ENCODE measurements at regions not wholly inside any gene's neighbourhood (a gene's known extent, or its start where the extent isn't known, plus 50 kb on each side); places are given as distances from the start of the nearest gene placed in this dataset.

- no peak overlapping the region for H3K9ac ChIP-seq (replicated peaks in 1 of 4; ENCODE audit: extremely low read depth in 1 of 4, low read depth in 3 of 4, low read length in 3 of 4)
- no peak overlapping the region for H3K56ac ChIP-seq (replicated peaks; ENCODE audit: insufficient read length, low read depth, low read length)
- no peak overlapping the region for H2BK15ac ChIP-seq (ENCODE audit: low read length)
- no peak overlapping the region for H3K18ac ChIP-seq (ENCODE audit: extremely low read depth, low read length)
- H3K9me3 ChIP-seq (ENCODE audit: insufficient read depth in 2 of 2, low read depth in 1 of 2, low read length in 1 of 2), result no peaks in the 10 kb centered on the region
- no peaks in the 10 kb centered on the region for H3K79me2 ChIP-seq (ENCODE audit: control insufficient read depth in 1 of 2, insufficient read depth in 2 of 2, low read length in 2 of 2)
- H2BK12ac ChIP-seq (ENCODE audit: low read depth, low read length), result no peak overlapping the region
- H4K5ac ChIP-seq (ENCODE audit: insufficient read length, low read depth, low read length), result no peak overlapping the region
- no peaks in the 10 kb centered on the region for H3K79me1 ChIP-seq (ENCODE audit: low read depth, low read length)
- H3K4me3 ChIP-seq (ENCODE audit: extremely low read depth in 1 of 4, insufficient read depth in 2 of 4, low read depth in 3 of 4, low read length in 4 of 4), result no peak overlapping the region
- H2BK5ac ChIP-seq (ENCODE audit: low read depth, low read length), result no peak overlapping the region
- WGBS, 2 experiments (ENCODE audit: extremely low coverage in 1 of 2, insufficient coverage in 1 of 2, insufficient read length in 1 of 2, insufficient replicate concordance in 2 of 2, low coverage in 1 of 2, low lambda C conversion rate in 2 of 2, missing lambda C conversion rate in 1 of 2), result 91% methylated on average over 9 of the region's 9 CpGs; no CpG with 5 or more reads in 1 of the 2 experiments
- no peak overlapping the region for H4K8ac ChIP-seq (ENCODE audit: extremely low read depth, insufficient read depth, low read length)
- no peak overlapping the region for H3K23ac ChIP-seq (ENCODE audit: insufficient read length)
- no peaks in the 10 kb centered on the region for H3K36me3 ChIP-seq (ENCODE audit: control insufficient read depth in 2 of 4, insufficient read depth in 4 of 4, low read length in 3 of 4)
- no peak overlapping the region for H2AFZ ChIP-seq (ENCODE audit: low read length)
- POLR2A ChIA-PET (ENCODE audit: partially characterized antibody), result interaction anchor here (0.6 kb wide), 1 partner anchor 314 kb away, joined by 3 read pairs; no protein-coding TSS in a partner anchor
- no peak overlapping the region for H4K91ac ChIP-seq (replicated peaks; ENCODE audit: insufficient read length, low read length)
- no peaks in the 10 kb centered on the region for H3K4me1 ChIP-seq (replicated peaks in 1 of 4; ENCODE audit: control insufficient read depth in 3 of 4, insufficient read depth in 4 of 4, low read length in 3 of 4)
- no peaks in the 10 kb centered on the region for H3K23me2 ChIP-seq (ENCODE audit: low read depth, low read length)
- H3K4ac ChIP-seq (replicated peaks; ENCODE audit: insufficient read length, low read depth, low read length), result no peak overlapping the region
- DNase-seq (ENCODE audit: low read depth in 1 of 2, low spot score in 2 of 2) (no peak), FAIRE-seq (no peak)
- CTCF ChIA-PET (ENCODE audit: partially characterized antibody), result interaction anchor here (0.9 to 1.8 kb wide), 4 partner anchors 10 to 639 kb away, joined by 3 to 5 read pairs (median 4); no protein-coding TSS in a partner anchor
- H2BK20ac ChIP-seq (ENCODE audit: low read length), result no peak overlapping the region
- no peak overlapping the region for H2AK5ac ChIP-seq (ENCODE audit: low read depth, low read length)
- no peak overlapping the region for H3K14ac ChIP-seq (ENCODE audit: insufficient read length)
- no peaks in the 10 kb centered on the region for H4K20me1 ChIP-seq (replicated peaks in 1 of 2; ENCODE audit: control insufficient read depth in 1 of 2, insufficient read depth in 2 of 2, low read length in 2 of 2)
- no peak overlapping the region for H3K4me2 ChIP-seq (ENCODE audit: insufficient read depth in 1 of 2, low read depth in 2 of 2, low read length in 2 of 2)
- no peaks in the 10 kb centered on the region; a peak in 1 of 7 replicates for H3K27me3 ChIP-seq (replicated peaks in 1 of 4; ENCODE audit: control insufficient read depth in 3 of 4, extremely low read depth in 1 of 4, insufficient read depth in 3 of 4, low read length in 3 of 4)
- no peak overlapping the region for H3K27ac ChIP-seq (ENCODE audit: low read depth, low read length)
- H2BK120ac ChIP-seq (replicated peaks; ENCODE audit: low read depth, low read length), result no peak overlapping the region
- TF ChIP-seq EGR1 (IDR thresholded peaks at IDR 0.05; ENCODE audit: borderline replicate concordance, low read depth, low read length) (no peak), BRCA1 (IDR thresholded peaks at IDR 0.05; ENCODE audit: low read depth, low read length) (no peak), ZNF274 (IDR thresholded peaks at IDR 0.05; ENCODE audit: borderline replicate concordance, extremely low read depth, low read length) (no peak), CREB1 (IDR thresholded peaks at IDR 0.05) (no peak), RAD21 (IDR thresholded peaks at IDR 0.05 in 1 of 2, conservative IDR thresholded peaks at IDR 0.05 in 1 of 2; ENCODE audit: low read depth in 2 of 2, low read length in 2 of 2) (no peak), GABPA (IDR thresholded peaks at IDR 0.05; ENCODE audit: borderline replicate concordance, insufficient read depth, low read length) (no peak), TCF12 (IDR thresholded peaks at IDR 0.05; ENCODE audit: low read depth, low read length) (no peak), POLR2A (IDR thresholded peaks at IDR 0.05; ENCODE audit: control extremely low read depth in 1 of 2, low read depth in 2 of 2, low read length in 2 of 2) (no peak), BCL11A (IDR thresholded peaks at IDR 0.05; ENCODE audit: low read depth in 2 of 2, low read length in 2 of 2) (no peak), CHD2 (IDR thresholded peaks at IDR 0.05; ENCODE audit: low read length) (no peak), CBX8 (IDR thresholded peaks at IDR 0.05; ENCODE audit: borderline replicate concordance, low read depth, low read length) (no peak)
These were observed 343.7 kb downstream of the ENC1 start for GRCh38 chr5:74296685-74297408.
